ENCODE measurements at regions not wholly inside any gene's neighbourhood (a gene's known extent, or its start where the extent isn't known, plus 50 kb on each side); places are given as distances from the start of the nearest gene placed in this dataset.

GRCh38 chr5:123721675-123722276 lies 209.8 kb downstream of the CSNK1G3 start:
- no peak for FAIRE-seq

More at GRCh38 chr5:123721675-123722276, 209.8 kb downstream of the CSNK1G3 start:
- no peak for DNase-seq (ENCODE audit: low read depth, low spot score)
- Histone ChIP-seq H3K9me1 (replicated peaks; ENCODE audit: control insufficient read depth, extremely low read depth, insufficient read depth, low read length) (no peaks in the 10 kb centered on the region), H3K4me2 (ENCODE audit: insufficient read depth, low read length) (no peak overlapping the region), H3K4me1 (ENCODE audit: control insufficient read depth, extremely low read depth, insufficient read depth, low read length) (peaks cover 17% of the 10 kb centered on the region), H3K27ac (ENCODE audit: insufficient read depth, low read depth, low read length) (no peak overlapping the region), H3K27me3 (ENCODE audit: control insufficient read depth in 2 of 2, insufficient read depth in 2 of 2, low read length in 2 of 2) (no peaks in the 10 kb centered on the region), H3K36me3 (ENCODE audit: control insufficient read depth in 2 of 2, extremely low read depth in 1 of 2, insufficient read depth in 2 of 2, low read length in 2 of 2) (no peaks in the 10 kb centered on the region), H3K9me3 (replicated peaks; ENCODE audit: control insufficient read depth, insufficient read depth, low read length) (no peaks in the 10 kb centered on the region), H2AFZ (ENCODE audit: low read depth, low read length) (no peak overlapping the region), H3K79me2 (ENCODE audit: control insufficient read depth, insufficient read depth, low read length) (no peaks in the 10 kb centered on the region), H4K20me1 (replicated peaks; ENCODE audit: control insufficient read depth, extremely low read depth, insufficient read depth, low read length) (no peaks in the 10 kb centered on the region), H3K9ac (replicated peaks; ENCODE audit: extremely low read depth, insufficient read depth, low read length) (no peak overlapping the region), H3K4me3 (replicated peaks in 1 of 3; ENCODE audit: insufficient read depth in 1 of 3, low read depth in 1 of 3, low read length in 3 of 3) (no peak overlapping the region)
- ChIA-PET CTCF (interaction anchor here (0.7 to 0.8 kb wide), 2 partner anchors 11 to 25 kb away, joined by 3 read pairs; no protein-coding TSS in a partner anchor), POLR2A (no interaction called here)
- BruUV-seq (replicated peaks): no TSS peak
- intact Hi-C loops (cut with micrococcal nuclease): no loop called here
- no peak for TF ChIP-seq GATA2 (IDR thresholded peaks at IDR 0.05; ENCODE audit: insufficient read depth, insufficient read length, low read depth, low read length)
- TF ChIP-seq POLR2AphosphoS5 (IDR thresholded peaks at IDR 0.05; ENCODE audit: insufficient read depth, low read depth, low read length): no peak
- TF ChIP-seq FOS (IDR thresholded peaks at IDR 0.05; ENCODE audit: borderline replicate concordance, insufficient read depth, low read length): no peak
- no peak for TF ChIP-seq POLR2A (IDR thresholded peaks at IDR 0.05; ENCODE audit: low read depth, low read length)
- no peak for TF ChIP-seq JUN (IDR thresholded peaks at IDR 0.05; ENCODE audit: borderline replicate concordance, insufficient read depth, insufficient read length, low read depth)
- TF ChIP-seq MYC (IDR thresholded peaks at IDR 0.05; ENCODE audit: low read depth, low read length): no peak
- TF ChIP-seq MAX (IDR thresholded peaks at IDR 0.05; ENCODE audit: insufficient read depth, insufficient read length): no peak
- TF ChIP-seq CTCF (IDR thresholded peaks at IDR 0.05; ENCODE audit: extremely low read depth in 1 of 2, insufficient read depth in 1 of 2, low read depth in 1 of 2, low read length in 2 of 2): no peak
- no peak for TF ChIP-seq EZH2 (IDR thresholded peaks at IDR 0.05; ENCODE audit: borderline replicate concordance, low read depth, low read length, severe bottlenecking)
- dilution Hi-C loops (cut with MboI; ENCODE audit: extremely low pct_ligation_motif_present, low sequenced_read_pairs): no loop called here

Measured in endothelial cell of umbilical vein (primary cell).